ENCODE measurements at regions not wholly inside any gene's neighbourhood (a gene's known extent, or its start where the extent isn't known, plus 50 kb on each side); places are given as distances from the start of the nearest gene placed in this dataset.

- DNase-seq (ENCODE audit: low spot score), result no peak
These were observed 163.4 kb upstream of the RTL1 start for GRCh38 chr14:101066826-101067510.

- no peak for DNase-seq (ENCODE audit: low spot score)
These were observed 165.0 kb upstream of the RTL1 start for GRCh38 chr14:101068313-101069227.

- DNase-seq (ENCODE audit: low spot score), result no peak
These were observed 165.7 kb upstream of the RTL1 start for GRCh38 chr14:101069228-101069549.

GRCh38 chr14:101069666-101070362, 166.3 kb upstream of the RTL1 start:
- DNase-seq (ENCODE audit: low spot score), result no peak

GRCh38 chr14:101070540-101071492, 167.3 kb upstream of the RTL1 start:
- DNase-seq (ENCODE audit: low spot score), result no peak

- DNase-seq (ENCODE audit: low spot score), result no peak
These were observed 168.0 kb upstream of the RTL1 start for GRCh38 chr14:101071493-101071906.

- peak; percentile 20 for DNase-seq (ENCODE audit: low spot score)
These were observed 168.5 kb upstream of the RTL1 start for GRCh38 chr14:101072070-101072469.

GRCh38 chr14:101072531-101072930, 169.0 kb upstream of the RTL1 start:
- peak; percentile 21 for DNase-seq (ENCODE audit: low spot score)

GRCh38 chr14:101072945-101073597, 169.5 kb upstream of the RTL1 start:
- DNase-seq (ENCODE audit: low spot score), result peak; percentile 27

- DNase-seq (ENCODE audit: low spot score), result peak; percentile 13
These were observed 170.1 kb upstream of the RTL1 start for GRCh38 chr14:101073598-101073965.

- DNase-seq (ENCODE audit: low spot score), result peak; percentile 16
These were observed 170.9 kb upstream of the RTL1 start for GRCh38 chr14:101074196-101075024.

GRCh38 chr14:101075025-101075800, 171.7 kb upstream of the RTL1 start:
- peak; percentile 18 for DNase-seq (ENCODE audit: low spot score)

GRCh38 chr14:101075801-101076413, 172.4 kb upstream of the RTL1 start:
- DNase-seq (ENCODE audit: low spot score), result peak; percentile 15

GRCh38 chr14:101076451-101077198, 173.1 kb upstream of the RTL1 start:
- peak; percentile 32 for DNase-seq (ENCODE audit: low spot score)

- peak; percentile 23 for DNase-seq (ENCODE audit: low spot score)
These were observed 174.1 kb upstream of the RTL1 start for GRCh38 chr14:101077481-101078074.

- peak; percentile 20 for DNase-seq (ENCODE audit: low spot score)
These were observed 174.8 kb upstream of the RTL1 start for GRCh38 chr14:101078170-101078891.

GRCh38 chr14:101078892-101079221, 175.3 kb upstream of the RTL1 start:
- peak; percentile 24 for DNase-seq (ENCODE audit: low spot score)

Measured in D341Med (cell line).